Ishikawa (cell line): ENCODE measurements at regions not wholly inside any gene's neighbourhood (a gene's known extent, or its start where the extent isn't known, plus 50 kb on each side); places are given as distances from the start of the nearest gene placed in this dataset.

Experiments used
- CEBPB ChIP-seq: IDR thresholded peaks from 2 replicates; pipeline ENCODE4 v1.6.1; 2012
- CREB1 ChIP-seq: IDR thresholded peaks from 2 replicates; pipeline ENCODE4 v1.6.1; 2012; ENCODE audit warnings: low read depth
- EGR1 ChIP-seq: IDR thresholded peaks from 2 replicates; pipeline ENCODE4 v1.6.1; 2012
- EP300 ChIP-seq: IDR thresholded peaks from 2 replicates; pipeline ENCODE4 v1.6.1; 2012; ENCODE audit warnings: borderline replicate concordance
- FOXM1 ChIP-seq: IDR thresholded peaks from 2 replicates; pipeline ENCODE4 v1.6.1; 2012; ENCODE audit warnings: low read depth, borderline replicate concordance
- NFIC ChIP-seq: IDR thresholded peaks from 2 replicates; pipeline ENCODE4 v1.6.1; 2012
- RAD21 ChIP-seq: IDR thresholded peaks from 2 replicates; pipeline ENCODE4 v1.6.1; 2012; ENCODE audit warnings: low read depth
- TAF1 ChIP-seq: IDR thresholded peaks from 2 replicates; pipeline ENCODE4 v1.6.1; 2012; ENCODE audit warnings: low read depth, mild to moderate bottlenecking
- TCF12 ChIP-seq: IDR thresholded peaks from 2 replicates; pipeline ENCODE4 v1.6.1; 2012; ENCODE audit warnings: low read depth
- TEAD4 ChIP-seq: IDR thresholded peaks from 2 replicates; pipeline ENCODE4 v1.6.1; 2012
- YY1 ChIP-seq: IDR thresholded peaks from 2 replicates; pipeline ENCODE4 v1.6.1; 2012; ENCODE audit warnings: low read depth
- ZBTB7A ChIP-seq: IDR thresholded peaks from 2 replicates; pipeline ENCODE4 v1.6.1; 2012; ENCODE audit warnings: low read depth
- TF ChIP-seq, protein P1 (sequence below): IDR thresholded peaks from 2 replicates; pipeline ENCODE4 v1.6.1; 2012; ENCODE audit warnings: low read depth, mild to moderate bottlenecking
- TF ChIP-seq, protein P2 (sequence below): IDR thresholded peaks from 2 replicates; pipeline ENCODE4 v1.6.1; 2012
- TF ChIP-seq, protein P3 (sequence below): IDR thresholded peaks from 2 replicates; pipeline ENCODE4 v1.6.1; 2012

DNA sequence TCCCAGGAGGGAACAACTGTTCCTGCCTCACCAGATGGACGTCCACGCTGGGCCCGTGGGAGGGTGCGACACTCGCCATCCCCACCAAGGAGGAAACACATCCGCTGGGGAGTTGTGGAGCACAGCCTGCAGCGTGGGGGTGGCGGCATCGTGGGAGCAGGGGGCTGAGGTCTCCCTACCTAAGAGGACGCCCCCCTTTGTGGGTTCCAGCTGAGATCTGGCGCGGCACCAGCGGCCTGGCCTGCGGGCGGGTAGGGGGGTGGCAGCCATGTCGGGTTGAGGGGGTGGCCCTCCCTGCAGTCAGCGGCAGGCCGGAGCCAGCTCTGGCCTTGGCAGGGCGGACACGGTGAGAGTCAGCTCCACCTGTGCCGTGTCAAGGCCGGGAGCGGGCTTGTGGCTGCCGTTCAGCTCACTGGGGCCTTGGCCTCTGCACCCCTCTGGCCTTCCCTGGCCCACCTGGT lies 116.7 kb upstream of the CIBAR2 start:
- TF ChIP-seq EGR1: no peak
- TF ChIP-seq, protein P1, sequence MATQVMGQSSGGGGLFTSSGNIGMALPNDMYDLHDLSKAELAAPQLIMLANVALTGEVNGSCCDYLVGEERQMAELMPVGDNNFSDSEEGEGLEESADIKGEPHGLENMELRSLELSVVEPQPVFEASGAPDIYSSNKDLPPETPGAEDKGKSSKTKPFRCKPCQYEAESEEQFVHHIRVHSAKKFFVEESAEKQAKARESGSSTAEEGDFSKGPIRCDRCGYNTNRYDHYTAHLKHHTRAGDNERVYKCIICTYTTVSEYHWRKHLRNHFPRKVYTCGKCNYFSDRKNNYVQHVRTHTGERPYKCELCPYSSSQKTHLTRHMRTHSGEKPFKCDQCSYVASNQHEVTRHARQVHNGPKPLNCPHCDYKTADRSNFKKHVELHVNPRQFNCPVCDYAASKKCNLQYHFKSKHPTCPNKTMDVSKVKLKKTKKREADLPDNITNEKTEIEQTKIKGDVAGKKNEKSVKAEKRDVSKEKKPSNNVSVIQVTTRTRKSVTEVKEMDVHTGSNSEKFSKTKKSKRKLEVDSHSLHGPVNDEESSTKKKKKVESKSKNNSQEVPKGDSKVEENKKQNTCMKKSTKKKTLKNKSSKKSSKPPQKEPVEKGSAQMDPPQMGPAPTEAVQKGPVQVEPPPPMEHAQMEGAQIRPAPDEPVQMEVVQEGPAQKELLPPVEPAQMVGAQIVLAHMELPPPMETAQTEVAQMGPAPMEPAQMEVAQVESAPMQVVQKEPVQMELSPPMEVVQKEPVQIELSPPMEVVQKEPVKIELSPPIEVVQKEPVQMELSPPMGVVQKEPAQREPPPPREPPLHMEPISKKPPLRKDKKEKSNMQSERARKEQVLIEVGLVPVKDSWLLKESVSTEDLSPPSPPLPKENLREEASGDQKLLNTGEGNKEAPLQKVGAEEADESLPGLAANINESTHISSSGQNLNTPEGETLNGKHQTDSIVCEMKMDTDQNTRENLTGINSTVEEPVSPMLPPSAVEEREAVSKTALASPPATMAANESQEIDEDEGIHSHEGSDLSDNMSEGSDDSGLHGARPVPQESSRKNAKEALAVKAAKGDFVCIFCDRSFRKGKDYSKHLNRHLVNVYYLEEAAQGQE: no peak
- TF ChIP-seq TCF12: no peak
- no peak for TF ChIP-seq TAF1
- no peak for TF ChIP-seq EP300
- TF ChIP-seq ZBTB7A: no peak
- TF ChIP-seq RAD21: no peak
- TF ChIP-seq, protein P2, sequence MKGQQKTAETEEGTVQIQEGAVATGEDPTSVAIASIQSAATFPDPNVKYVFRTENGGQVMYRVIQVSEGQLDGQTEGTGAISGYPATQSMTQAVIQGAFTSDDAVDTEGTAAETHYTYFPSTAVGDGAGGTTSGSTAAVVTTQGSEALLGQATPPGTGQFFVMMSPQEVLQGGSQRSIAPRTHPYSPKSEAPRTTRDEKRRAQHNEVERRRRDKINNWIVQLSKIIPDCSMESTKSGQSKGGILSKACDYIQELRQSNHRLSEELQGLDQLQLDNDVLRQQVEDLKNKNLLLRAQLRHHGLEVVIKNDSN: no peak

DNA sequence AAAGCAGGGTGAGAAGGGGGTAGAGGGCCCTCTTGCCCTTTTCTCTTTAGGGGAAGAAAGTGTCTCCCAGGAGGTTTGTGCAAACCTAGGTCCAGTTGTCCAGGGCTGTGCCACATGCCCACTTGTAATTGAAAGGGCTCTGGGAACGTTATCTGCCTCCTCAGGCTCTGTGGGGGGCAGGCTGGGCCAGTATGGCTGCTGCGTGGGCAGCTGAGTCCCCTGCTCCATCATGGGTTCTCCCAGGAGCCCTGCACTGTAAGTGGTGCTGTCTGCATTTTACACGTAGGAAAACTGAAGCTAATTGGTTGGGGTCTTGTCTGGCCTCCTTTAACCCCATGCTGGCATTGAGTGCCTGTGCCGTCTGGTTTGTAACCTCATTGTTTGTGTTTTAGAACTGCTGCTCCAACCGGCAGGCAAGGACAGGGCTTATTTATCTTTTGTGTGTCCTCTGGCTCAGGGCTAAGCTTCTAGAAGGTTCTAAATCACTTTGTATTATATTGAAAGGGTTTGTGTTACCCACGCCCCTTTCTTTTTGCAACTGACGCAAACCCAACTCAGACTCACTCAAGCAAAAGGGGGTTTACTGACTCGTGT lies 117.7 kb upstream of the CIBAR2 start:
- TF ChIP-seq CREB1 (no peak), RAD21 (no peak), FOXM1 (no peak), NFIC (no peak)

DNA sequence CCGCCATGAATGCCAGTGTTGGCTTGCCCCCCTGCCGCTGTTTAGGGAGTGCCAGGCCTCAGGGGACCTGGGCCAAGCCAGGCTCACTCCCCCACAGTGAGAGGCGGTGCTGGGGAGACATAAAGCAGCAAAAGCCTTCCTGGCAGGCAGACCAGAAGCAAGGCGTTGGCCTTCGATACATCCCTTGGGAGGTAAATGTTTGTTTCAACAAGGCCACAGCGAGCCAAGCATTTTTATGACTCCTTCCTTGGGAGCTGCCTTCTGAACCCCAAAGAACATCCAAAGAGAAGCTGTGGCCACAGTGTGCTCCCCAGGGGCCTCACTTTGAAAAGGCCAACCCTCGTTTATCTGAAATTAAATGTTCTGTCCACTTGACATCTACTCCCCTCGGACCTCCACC lies 119.7 kb upstream of the CIBAR2 start:
- TF ChIP-seq NFIC: no peak

DNA sequence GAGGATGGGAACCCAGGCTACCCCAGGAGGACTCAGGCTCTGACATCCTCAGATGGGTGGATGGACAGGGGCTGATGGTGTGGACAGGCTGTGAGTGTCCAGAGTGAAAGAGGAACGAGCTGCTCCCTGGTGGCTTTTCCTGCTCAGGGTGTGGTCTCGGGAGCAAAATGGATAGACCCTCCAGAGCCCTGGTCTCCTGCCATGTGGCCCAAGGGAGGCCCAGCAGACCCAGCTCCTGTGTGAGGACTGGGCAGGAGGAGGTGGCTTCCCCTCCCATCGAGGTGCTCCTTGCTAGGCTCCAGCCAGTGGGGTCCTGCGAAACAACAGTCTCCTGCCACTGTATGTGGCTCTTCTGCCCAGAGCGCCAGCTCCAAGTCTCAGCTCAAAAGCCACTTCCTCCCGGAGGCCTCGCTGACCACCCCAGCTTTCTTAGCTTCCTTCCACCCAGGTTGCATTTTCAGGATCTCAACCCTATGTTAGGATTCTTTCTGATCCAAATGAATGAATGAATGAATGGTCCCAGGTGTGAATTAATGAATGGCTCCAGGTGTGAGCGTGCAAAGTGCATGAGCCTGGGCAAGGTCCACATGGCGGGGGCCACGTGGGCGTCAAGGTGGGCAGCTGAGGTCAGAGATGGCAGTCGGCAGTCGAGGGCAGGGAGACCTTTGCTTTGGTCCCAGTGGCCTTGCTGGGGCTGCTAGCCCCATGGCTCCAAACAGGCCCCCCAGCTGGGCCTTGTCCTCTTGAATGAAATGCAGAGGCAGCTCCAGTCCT lies 120.3 kb upstream of the CIBAR2 start:
- TF ChIP-seq, protein P3, sequence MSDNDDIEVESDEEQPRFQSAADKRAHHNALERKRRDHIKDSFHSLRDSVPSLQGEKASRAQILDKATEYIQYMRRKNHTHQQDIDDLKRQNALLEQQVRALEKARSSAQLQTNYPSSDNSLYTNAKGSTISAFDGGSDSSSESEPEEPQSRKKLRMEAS: no peak
- TF ChIP-seq EP300: no peak
- no peak for TF ChIP-seq FOXM1
- no peak for TF ChIP-seq TAF1
- TF ChIP-seq NFIC: no peak
- no peak for TF ChIP-seq CEBPB
- no peak for TF ChIP-seq TCF12
- no peak for TF ChIP-seq ZBTB7A
- no peak for TF ChIP-seq YY1
- no peak for TF ChIP-seq CREB1
- TF ChIP-seq RAD21: no peak
- TF ChIP-seq, protein P2: no peak
- no peak for TF ChIP-seq TEAD4
- TF ChIP-seq, protein P1: no peak
- no peak for TF ChIP-seq EGR1

DNA sequence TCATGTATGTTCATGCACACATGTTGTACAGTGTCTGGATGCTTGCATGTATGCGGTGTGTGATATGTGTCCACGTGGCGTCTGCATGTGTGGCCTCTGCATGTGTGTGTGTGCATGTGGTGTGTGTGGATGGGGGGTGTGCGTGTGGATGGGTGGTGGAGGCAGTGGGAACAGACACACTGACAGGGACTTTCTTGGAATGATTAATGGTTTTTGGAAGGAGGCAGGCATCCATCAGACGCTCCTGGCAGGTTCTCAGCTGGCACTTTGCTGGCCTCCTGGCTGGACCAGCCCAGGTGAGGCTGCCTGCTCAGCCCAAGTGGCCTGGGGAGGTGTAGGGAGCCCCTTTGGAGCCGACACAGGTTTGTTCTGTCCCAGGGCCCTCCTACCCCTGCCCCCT lies 121.2 kb upstream of the CIBAR2 start:
- TF ChIP-seq CREB1 (no peak), RAD21 (no peak), EGR1 (no peak), YY1 (no peak), CEBPB (no peak), FOXM1 (no peak), EP300 (no peak), TAF1 (no peak), TCF12 (no peak), ZBTB7A (no peak), NFIC (no peak), TEAD4 (no peak)
- TF ChIP-seq, protein P3: no peak
- TF ChIP-seq, protein P1: no peak
- TF ChIP-seq, protein P2: no peak
